HG03432 (cell line): ENCODE measurements at regions not wholly inside any gene's neighbourhood (a gene's known extent, or its start where the extent isn't known, plus 50 kb on each side); places are given as distances from the start of the nearest gene placed in this dataset.
"Not testable (repeated sequence)": the region's sequence is repeated elsewhere in the genome, so short reads cannot be mapped to it uniquely, and the experiment has no call there.

ENCODE experiments used
- ATAC-seq: cut with Tn5 transposase; IDR thresholded peaks from one replicate; pipeline ENCODE4 v1.9.1; 2021; ENCODE audit warnings: mild to moderate bottlenecking, moderate library complexity; ENCODE audit not compliant: unreplicated experiment

- no peak for ATAC-seq
These were observed 709.3 kb upstream of the KLHL1 start for GRCh38 chr13:70817576-70817975.

GRCh38 chr13:70816853-70817252 is 708.6 kb upstream of the KLHL1 start:
- ATAC-seq = no peak

GRCh38 chr13:70814684-70815083 is 706.4 kb upstream of the KLHL1 start:
- no peak for ATAC-seq

GRCh38 chr13:70812481-70812880 is 704.2 kb upstream of the KLHL1 start:
- ATAC-seq = no peak

- no peak for ATAC-seq
These were observed 701.3 kb upstream of the KLHL1 start for GRCh38 chr13:70809588-70809987.

- ATAC-seq = no peak
These were observed 690.1 kb upstream of the KLHL1 start for GRCh38 chr13:70798385-70798784.

GRCh38 chr13:70795484-70795883 is 687.2 kb upstream of the KLHL1 start:
- ATAC-seq = no peak

- ATAC-seq = no peak
These were observed 683.9 kb upstream of the KLHL1 start for GRCh38 chr13:70792121-70792520.

- no peak for ATAC-seq
These were observed 681.5 kb upstream of the KLHL1 start for GRCh38 chr13:70789751-70790150.

- ATAC-seq = no peak
These were observed 679.8 kb upstream of the KLHL1 start for GRCh38 chr13:70788074-70788473.

GRCh38 chr13:70784207-70784989 is 676.1 kb upstream of the KLHL1 start:
- no peak for ATAC-seq

GRCh38 chr13:70769817-70770216 is 661.6 kb upstream of the KLHL1 start:
- no peak for ATAC-seq

- no peak for ATAC-seq
These were observed 650.7 kb upstream of the KLHL1 start for GRCh38 chr13:70758932-70759331.

GRCh38 chr13:70756088-70756487 is 647.8 kb upstream of the KLHL1 start:
- no peak for ATAC-seq

GRCh38 chr13:70755456-70755855 is 647.2 kb upstream of the KLHL1 start:
- ATAC-seq = no peak

- ATAC-seq = no peak
These were observed 639.0 kb upstream of the KLHL1 start for GRCh38 chr13:70747262-70747661.

- not testable (repeated sequence) for ATAC-seq
These were observed 638.2 kb upstream of the KLHL1 start for GRCh38 chr13:70746469-70746868.

- ATAC-seq = no peak
These were observed 628.5 kb upstream of the KLHL1 start for GRCh38 chr13:70736622-70737317.

- no peak for ATAC-seq
These were observed 624.4 kb upstream of the KLHL1 start for GRCh38 chr13:70732611-70733010.

- ATAC-seq = no peak
These were observed 621.1 kb upstream of the KLHL1 start for GRCh38 chr13:70729369-70729768.

GRCh38 chr13:70723732-70724131 is 615.5 kb upstream of the KLHL1 start:
- ATAC-seq = no peak

- no peak for ATAC-seq
These were observed 612.1 kb upstream of the KLHL1 start for GRCh38 chr13:70720386-70720785.
